GM18873 (cell line): ENCODE measurements at regions not wholly inside any gene's neighbourhood (a gene's known extent, or its start where the extent isn't known, plus 50 kb on each side); places are given as distances from the start of the nearest gene placed in this dataset.
"Not testable (repeated sequence)": the region's sequence is repeated elsewhere in the genome, so short reads cannot be mapped to it uniquely, and the experiment has no call there.

Experiments used
- ATAC-seq: cut with Tn5 transposase; IDR thresholded peaks from one replicate; pipeline ENCODE4 v1.9.1; 2021; ENCODE audit warnings: mild to moderate bottlenecking, moderate library complexity, moderate number of reproducible peaks; ENCODE audit not compliant: unreplicated experiment, low FRiP score

GRCh38 chr6:139954463-139955071 lies 580.1 kb upstream of the CITED2 start:
- ATAC-seq, result no peak

GRCh38 chr6:139953780-139954179 lies 579.3 kb upstream of the CITED2 start:
- ATAC-seq, result not testable (repeated sequence)

GRCh38 chr6:139951172-139951571 lies 576.7 kb upstream of the CITED2 start:
- ATAC-seq, result no peak

- no peak for ATAC-seq
Measured at GRCh38 chr6:139944976-139945375, 570.5 kb upstream of the CITED2 start.

- ATAC-seq, result no peak
Measured at GRCh38 chr6:139944131-139944530, 569.7 kb upstream of the CITED2 start.

GRCh38 chr6:139943391-139943790 lies 568.9 kb upstream of the CITED2 start:
- ATAC-seq, result no peak

- ATAC-seq, result no peak
Measured at GRCh38 chr6:139942331-139942730, 567.9 kb upstream of the CITED2 start.

- no peak for ATAC-seq
Measured at GRCh38 chr6:139941826-139942225, 567.4 kb upstream of the CITED2 start.

- peak; percentile 96 for ATAC-seq
Measured at GRCh38 chr6:139940741-139941729, 566.6 kb upstream of the CITED2 start.

- ATAC-seq, result no peak
Measured at GRCh38 chr6:139939189-139939979, 564.9 kb upstream of the CITED2 start.

GRCh38 chr6:139932671-139933070 lies 558.2 kb upstream of the CITED2 start:
- ATAC-seq, result no peak

GRCh38 chr6:139931747-139932146 lies 557.3 kb upstream of the CITED2 start:
- no peak for ATAC-seq

GRCh38 chr6:139927742-139928305 lies 553.4 kb upstream of the CITED2 start:
- no peak for ATAC-seq

- ATAC-seq, result no peak
Measured at GRCh38 chr6:139927236-139927635, 552.8 kb upstream of the CITED2 start.

- no peak for ATAC-seq
Measured at GRCh38 chr6:139926711-139927110, 552.3 kb upstream of the CITED2 start.

- ATAC-seq, result no peak
Measured at GRCh38 chr6:139925894-139926641, 551.6 kb upstream of the CITED2 start.

- no peak for ATAC-seq
Measured at GRCh38 chr6:139923964-139924475, 549.6 kb upstream of the CITED2 start.

GRCh38 chr6:139922236-139922635 lies 547.8 kb upstream of the CITED2 start:
- no peak for ATAC-seq

- ATAC-seq, result no peak
Measured at GRCh38 chr6:139920776-139921100, 546.3 kb upstream of the CITED2 start.
